ENCODE measurements at regions not wholly inside any gene's neighbourhood (a gene's known extent, or its start where the extent isn't known, plus 50 kb on each side); places are given as distances from the start of the nearest gene placed in this dataset.

- H3K27me3 Mint-ChIP-seq = peaks cover 0 to 4% (median 0%) of the 10 kb centered on the region in 5 donors
Measured at GRCh38 chrX:22788221-22788620, 211.5 kb upstream of the DDX53 start.

DNA sequence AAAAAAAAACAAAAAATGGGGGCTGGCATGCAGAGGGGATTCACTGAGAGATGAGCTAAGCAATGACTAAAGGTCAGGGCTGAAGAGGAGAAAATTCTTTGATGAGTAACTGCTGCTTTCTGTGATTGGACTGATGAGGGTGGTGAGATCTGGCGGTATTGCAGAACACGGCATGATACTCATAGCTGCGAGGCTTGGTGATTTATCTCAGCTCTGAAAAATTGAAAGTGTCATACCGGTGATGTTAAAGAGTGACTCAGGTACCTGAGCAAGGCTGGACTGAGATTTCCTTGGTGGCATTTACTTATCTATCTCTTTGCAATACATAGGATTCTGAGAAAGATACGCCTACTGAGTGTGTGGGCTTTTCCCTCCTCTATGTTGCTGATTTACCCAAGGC lies 204.1 kb upstream of the DDX53 start:
- H3K27ac Mint-ChIP-seq = no peak overlapping the region
- intact Hi-C loops (cut with micrococcal nuclease) = no loop called here
- no peaks in the 10 kb centered on the region for H3K36me3 ChIP-seq (ENCODE audit: control insufficient read depth in 2 of 3, insufficient read depth in 3 of 3, low read length in 3 of 3)
- H3K4me3 ChIP-seq (ENCODE audit: low read length) = no peak overlapping the region
- H3K27me3 ChIP-seq (ENCODE audit: control insufficient read depth in 2 of 2, insufficient read depth in 2 of 2, low read length in 2 of 2) = no peaks in the 10 kb centered on the region
- no peak for DNase-seq
- H3K9me3 ChIP-seq (ENCODE audit: control insufficient read depth in 2 of 3, low read length in 3 of 3) = no peaks in the 10 kb centered on the region
- no peak overlapping the region for H3K4me3 Mint-ChIP-seq
- H3K4me1 ChIP-seq (ENCODE audit: control insufficient read depth in 2 of 2, insufficient read depth in 2 of 2, low read length in 2 of 2) = no peaks in the 10 kb centered on the region
- H3K27ac ChIP-seq (ENCODE audit: low read depth, low read length) = no peak overlapping the region
- no peaks in the 10 kb centered on the region for H3K27me3 Mint-ChIP-seq
- CTCF ChIA-PET = no interaction called here
- POLR2A ChIA-PET = no interaction called here
- H3K4me1 Mint-ChIP-seq = no peaks in the 10 kb centered on the region
- peaks cover 0 to 9% (median 3%) of the 10 kb centered on the region in 11 donors for H3K9me3 Mint-ChIP-seq
- no peak for ATAC-seq
- no peaks in the 10 kb centered on the region for H3K36me3 Mint-ChIP-seq

More at GRCh38 chrX:22788221-22788620, 211.5 kb upstream of the DDX53 start:
- DNase-seq (no peak), ATAC-seq (no peak)
- Mint-ChIP-seq H3K36me3 (no peaks in the 10 kb centered on the region), H3K4me3 (no peak overlapping the region), H3K4me1 (no peaks in the 10 kb centered on the region), H3K9me3 (peaks cover 0 to 12% (median 3%) of the 10 kb centered on the region in 11 donors), H3K27ac (no peak overlapping the region)
- CTCF ChIA-PET = no interaction called here
- no peaks in the 10 kb centered on the region for H3K9me3 ChIP-seq (ENCODE audit: control insufficient read depth in 2 of 3, low read length in 3 of 3)
- no peaks in the 10 kb centered on the region for H3K27me3 ChIP-seq (ENCODE audit: control insufficient read depth in 2 of 2, insufficient read depth in 2 of 2, low read length in 2 of 2)
- H3K4me1 ChIP-seq (ENCODE audit: control insufficient read depth in 2 of 2, insufficient read depth in 2 of 2, low read length in 2 of 2) = no peaks in the 10 kb centered on the region
- H3K4me3 ChIP-seq (ENCODE audit: low read length) = no peak overlapping the region
- intact Hi-C loops (cut with micrococcal nuclease) = no loop called here
- H3K36me3 ChIP-seq (ENCODE audit: control insufficient read depth in 2 of 3, insufficient read depth in 3 of 3, low read length in 3 of 3) = no peaks in the 10 kb centered on the region
- H3K27ac ChIP-seq (ENCODE audit: low read depth, low read length) = no peak overlapping the region
- POLR2A ChIA-PET = no interaction called here

DNA sequence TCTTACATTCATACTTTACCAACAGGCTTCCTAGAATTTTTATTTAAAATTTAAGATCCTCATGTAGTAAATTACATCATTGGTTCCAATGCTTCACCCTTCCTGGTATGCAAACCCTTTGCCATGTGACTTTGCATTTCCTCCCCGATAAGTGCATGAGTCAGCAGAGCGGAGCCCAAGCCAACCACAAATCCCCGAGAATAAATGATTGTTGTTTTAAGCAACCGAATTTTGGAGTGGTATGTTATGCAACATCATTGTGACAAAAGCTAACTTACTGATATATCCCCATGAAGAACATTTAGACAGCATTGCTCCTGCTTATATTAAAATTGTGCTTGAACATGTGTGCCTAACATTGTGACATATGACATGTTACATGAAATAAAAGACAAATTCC lies 199.4 kb upstream of the DDX53 start:
- no peak for DNase-seq
- ATAC-seq = no peak
- Histone ChIP-seq H3K36me3 (ENCODE audit: control insufficient read depth in 2 of 3, insufficient read depth in 3 of 3, low read length in 3 of 3) (no peaks in the 10 kb centered on the region), H3K27ac (ENCODE audit: low read depth, low read length) (no peak overlapping the region), H3K4me1 (ENCODE audit: control insufficient read depth in 2 of 2, insufficient read depth in 2 of 2, low read length in 2 of 2) (no peaks in the 10 kb centered on the region), H3K9me3 (ENCODE audit: control insufficient read depth in 2 of 3, low read length in 3 of 3) (no peaks in the 10 kb centered on the region), H3K4me3 (ENCODE audit: low read length) (no peak overlapping the region), H3K27me3 (ENCODE audit: control insufficient read depth in 2 of 2, insufficient read depth in 2 of 2, low read length in 2 of 2) (no peaks in the 10 kb centered on the region)
- Mint-ChIP-seq H3K36me3 (no peaks in the 10 kb centered on the region), H3K27me3 (no peaks in the 10 kb centered on the region), H3K9me3 (peaks cover 0 to 7% (median 0%) of the 10 kb centered on the region in 11 donors), H3K27ac (no peak overlapping the region), H3K4me1 (no peaks in the 10 kb centered on the region), H3K4me3 (no peak overlapping the region)
- CTCF ChIA-PET = no interaction called here
- POLR2A ChIA-PET = no interaction called here
- intact Hi-C loops (cut with micrococcal nuclease) = no loop called here

GRCh38 chrX:22800806-22801205 lies 199.0 kb upstream of the DDX53 start:
- Mint-ChIP-seq H3K9me3 (peaks cover 0 to 5% (median 0%) of the 10 kb centered on the region in 11 donors), H3K4me1 (no peaks in the 10 kb centered on the region), H3K4me3 (no peak overlapping the region), H3K27ac (no peak overlapping the region), H3K27me3 (no peaks in the 10 kb centered on the region), H3K36me3 (no peaks in the 10 kb centered on the region)
- Histone ChIP-seq H3K36me3 (ENCODE audit: control insufficient read depth in 2 of 3, insufficient read depth in 3 of 3, low read length in 3 of 3) (no peaks in the 10 kb centered on the region), H3K4me3 (ENCODE audit: low read length) (no peak overlapping the region), H3K9me3 (ENCODE audit: control insufficient read depth in 2 of 3, low read length in 3 of 3) (no peaks in the 10 kb centered on the region), H3K27ac (ENCODE audit: low read depth, low read length) (no peak overlapping the region), H3K4me1 (ENCODE audit: control insufficient read depth in 2 of 2, insufficient read depth in 2 of 2, low read length in 2 of 2) (no peaks in the 10 kb centered on the region), H3K27me3 (ENCODE audit: control insufficient read depth in 2 of 2, insufficient read depth in 2 of 2, low read length in 2 of 2) (no peaks in the 10 kb centered on the region)
- intact Hi-C loops (cut with micrococcal nuclease) = no loop called here
- ATAC-seq = no peak
- DNase-seq = no peak
- ChIA-PET POLR2A (no interaction called here), CTCF (no interaction called here)

DNA sequence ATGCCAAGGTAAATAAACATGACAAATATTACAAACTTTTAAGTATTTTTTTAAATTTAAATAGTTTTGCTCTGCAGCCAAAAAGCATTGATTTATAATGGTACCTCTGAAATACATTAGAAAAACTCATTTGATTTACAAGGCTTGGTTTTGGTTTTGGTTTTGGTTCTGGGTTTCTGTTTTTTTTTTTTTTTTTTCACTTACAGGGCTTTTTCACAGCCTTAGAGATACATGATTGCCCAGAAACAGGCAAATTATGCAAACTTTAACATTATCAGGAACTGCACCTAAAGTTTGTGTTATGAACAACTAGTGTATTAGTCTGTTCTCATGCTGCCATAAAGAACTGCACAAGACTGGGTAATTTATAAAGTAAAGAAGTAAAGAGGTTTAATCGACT lies 196.4 kb upstream of the DDX53 start:
- no peaks in the 10 kb centered on the region for H3K4me1 Mint-ChIP-seq
- POLR2A ChIA-PET = no interaction called here
- no peaks in the 10 kb centered on the region for H3K27me3 Mint-ChIP-seq
- Histone ChIP-seq H3K4me1 (ENCODE audit: control insufficient read depth in 2 of 2, insufficient read depth in 2 of 2, low read length in 2 of 2) (no peaks in the 10 kb centered on the region), H3K36me3 (ENCODE audit: control insufficient read depth in 2 of 3, insufficient read depth in 3 of 3, low read length in 3 of 3) (no peaks in the 10 kb centered on the region), H3K27ac (ENCODE audit: low read depth, low read length) (no peak overlapping the region), H3K27me3 (ENCODE audit: control insufficient read depth in 2 of 2, insufficient read depth in 2 of 2, low read length in 2 of 2) (no peaks in the 10 kb centered on the region), H3K4me3 (ENCODE audit: low read length) (no peak overlapping the region), H3K9me3 (ENCODE audit: control insufficient read depth in 2 of 3, low read length in 3 of 3) (no peaks in the 10 kb centered on the region)
- H3K27ac Mint-ChIP-seq = no peak overlapping the region
- intact Hi-C loops (cut with micrococcal nuclease) = no loop called here
- CTCF ChIA-PET = no interaction called here
- no peaks in the 10 kb centered on the region for H3K36me3 Mint-ChIP-seq
- DNase-seq (no peak), ATAC-seq (no peak)
- H3K4me3 Mint-ChIP-seq = no peak overlapping the region
- peaks cover 0 to 5% (median 0%) of the 10 kb centered on the region in 11 donors for H3K9me3 Mint-ChIP-seq

- DNase-seq (no peak), ATAC-seq (no peak)
- no peak overlapping the region for H3K27ac ChIP-seq (ENCODE audit: low read depth, low read length)
- no peaks in the 10 kb centered on the region for H3K27me3 ChIP-seq (ENCODE audit: control insufficient read depth in 2 of 2, insufficient read depth in 2 of 2, low read length in 2 of 2)
- peaks cover 0 to 4% (median 0%) of the 10 kb centered on the region in 11 donors for H3K9me3 Mint-ChIP-seq
- intact Hi-C loops (cut with micrococcal nuclease) = no loop called here
- H3K4me3 Mint-ChIP-seq = no peak overlapping the region
- no peaks in the 10 kb centered on the region for H3K9me3 ChIP-seq (ENCODE audit: control insufficient read depth in 2 of 3, low read length in 3 of 3)
- no peaks in the 10 kb centered on the region for H3K4me1 ChIP-seq (ENCODE audit: control insufficient read depth in 2 of 2, insufficient read depth in 2 of 2, low read length in 2 of 2)
- ChIA-PET CTCF (no interaction called here), POLR2A (no interaction called here)
- no peak overlapping the region for H3K4me3 ChIP-seq (ENCODE audit: low read length)
- H3K4me1 Mint-ChIP-seq = no peaks in the 10 kb centered on the region
- H3K27me3 Mint-ChIP-seq = no peaks in the 10 kb centered on the region
- H3K36me3 ChIP-seq (ENCODE audit: control insufficient read depth in 2 of 3, insufficient read depth in 3 of 3, low read length in 3 of 3) = no peaks in the 10 kb centered on the region
- H3K36me3 Mint-ChIP-seq = no peaks in the 10 kb centered on the region
- no peak overlapping the region for H3K27ac Mint-ChIP-seq
Measured at GRCh38 chrX:22810876-22811275, 188.9 kb upstream of the DDX53 start.

GRCh38 chrX:22818061-22818460 lies 181.7 kb upstream of the DDX53 start:
- Histone ChIP-seq H3K4me3 (ENCODE audit: low read length) (no peak overlapping the region), H3K27ac (ENCODE audit: low read depth, low read length) (no peak overlapping the region), H3K9me3 (ENCODE audit: control insufficient read depth in 2 of 3, low read length in 3 of 3) (no peaks in the 10 kb centered on the region), H3K36me3 (ENCODE audit: control insufficient read depth in 2 of 3, insufficient read depth in 3 of 3, low read length in 3 of 3) (no peaks in the 10 kb centered on the region), H3K27me3 (ENCODE audit: control insufficient read depth in 2 of 2, insufficient read depth in 2 of 2, low read length in 2 of 2) (no peaks in the 10 kb centered on the region), H3K4me1 (ENCODE audit: control insufficient read depth in 2 of 2, insufficient read depth in 2 of 2, low read length in 2 of 2) (no peaks in the 10 kb centered on the region)
- Mint-ChIP-seq H3K27ac (no peak overlapping the region), H3K27me3 (no peaks in the 10 kb centered on the region), H3K4me3 (no peak overlapping the region), H3K9me3 (peaks cover 0 to 3% (median 0%) of the 10 kb centered on the region in 11 donors), H3K36me3 (no peaks in the 10 kb centered on the region), H3K4me1 (no peaks in the 10 kb centered on the region)
- intact Hi-C loops (cut with micrococcal nuclease) = no loop called here
- ATAC-seq (no peak), DNase-seq (no peak)
- ChIA-PET POLR2A (no interaction called here), CTCF (no interaction called here)

All from naive thymus-derived CD4-positive, alpha-beta T cell (primary cell).